GM21529 (cell line): ENCODE measurements at regions not wholly inside any gene's neighbourhood (a gene's known extent, or its start where the extent isn't known, plus 50 kb on each side); places are given as distances from the start of the nearest gene placed in this dataset.

Experiments used
- ATAC-seq: cut with Tn5 transposase; IDR thresholded peaks from one replicate; pipeline ENCODE4 v1.9.1; 2021; ENCODE audit not compliant: unreplicated experiment

GRCh38 chr20:10861090-10861489 is 187.3 kb upstream of the JAG1 start:
- ATAC-seq = no peak

GRCh38 chr20:10861619-10862018 is 187.8 kb upstream of the JAG1 start:
- ATAC-seq = no peak

DNA sequence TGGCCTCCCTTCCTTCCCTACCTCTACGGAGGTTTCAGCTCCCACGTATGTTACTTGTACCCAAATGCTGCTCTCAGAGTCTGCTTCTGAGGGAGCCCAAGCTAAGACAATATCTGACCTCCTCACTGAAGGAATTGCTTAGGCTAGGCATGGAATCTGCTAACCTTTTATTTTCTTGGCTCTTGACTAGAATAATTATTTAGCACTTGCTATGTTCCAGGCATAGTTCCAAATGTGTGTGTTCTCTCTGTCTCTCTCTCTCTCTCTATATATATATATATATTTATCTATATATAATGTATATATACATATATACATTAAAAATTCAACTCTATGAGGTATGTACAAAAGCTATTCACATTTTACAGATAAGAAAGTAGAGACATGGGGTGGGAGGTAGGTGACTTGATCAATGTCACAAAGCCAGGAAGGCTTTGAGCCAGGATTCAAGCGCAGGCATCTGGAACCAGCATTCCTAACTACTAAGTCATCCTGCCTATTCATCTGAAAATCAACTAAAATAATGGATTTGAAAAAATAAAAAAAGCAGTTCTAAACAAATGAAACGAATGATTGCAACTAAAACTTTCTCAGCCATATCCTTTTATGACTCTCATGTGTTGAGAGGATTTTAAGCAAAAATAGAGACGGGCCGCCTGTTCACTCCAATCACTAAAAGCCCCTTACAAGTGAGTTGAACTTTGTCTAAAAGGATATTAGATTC is 189.7 kb upstream of the JAG1 start:
- no peak for ATAC-seq

GRCh38 chr20:10864076-10864672 is 190.4 kb upstream of the JAG1 start:
- ATAC-seq = no peak

- ATAC-seq = no peak
Observed at GRCh38 chr20:10868299-10868698, 194.5 kb upstream of the JAG1 start.

- ATAC-seq = no peak
Observed at GRCh38 chr20:10873026-10873425, 199.2 kb upstream of the JAG1 start.

GRCh38 chr20:10875653-10876052 is 201.9 kb upstream of the JAG1 start:
- no peak for ATAC-seq

GRCh38 chr20:10876558-10876957 is 202.8 kb upstream of the JAG1 start:
- no peak for ATAC-seq

- ATAC-seq = no peak
Observed at GRCh38 chr20:10877342-10877741, 203.5 kb upstream of the JAG1 start.

GRCh38 chr20:10883166-10883565 is 209.4 kb upstream of the JAG1 start:
- ATAC-seq = no peak

DNA sequence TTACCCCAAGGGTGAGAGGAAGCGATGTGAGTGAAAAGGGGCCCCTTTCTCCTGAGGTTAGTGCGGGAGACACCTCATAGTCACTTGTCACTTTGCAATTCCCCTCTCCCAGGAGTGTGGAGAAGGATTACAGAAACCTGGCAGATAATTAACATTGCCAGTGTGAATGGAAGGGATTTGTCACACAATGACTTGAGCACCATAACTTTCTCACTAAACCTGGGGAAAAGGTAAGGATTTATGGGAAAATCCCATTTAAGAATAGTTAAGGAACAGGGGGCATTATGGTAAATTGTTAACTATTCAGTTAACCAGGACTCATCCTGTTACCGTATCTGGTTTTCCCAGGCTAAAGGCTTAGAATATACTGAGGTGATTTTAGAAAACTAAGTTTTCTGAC is 219.5 kb upstream of the JAG1 start:
- no peak for ATAC-seq

DNA sequence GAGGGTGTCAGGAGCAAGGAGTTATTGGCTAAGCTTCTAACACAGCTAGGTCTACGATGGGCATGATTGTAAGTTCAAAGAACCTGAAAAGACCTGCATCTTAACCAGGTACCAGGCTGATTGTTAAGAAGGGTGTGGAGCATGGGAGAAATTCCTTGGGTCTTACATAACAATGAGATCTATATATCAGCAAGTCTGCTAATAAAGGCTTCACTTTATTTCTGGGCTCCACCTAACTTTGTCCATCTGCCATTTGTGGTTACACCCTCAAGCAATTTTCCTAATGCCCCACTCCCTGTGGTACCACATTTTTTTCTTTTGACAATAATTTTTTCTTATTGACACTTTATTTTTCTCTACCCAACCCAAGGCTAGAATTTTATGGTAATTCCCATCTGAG is 223.5 kb upstream of the JAG1 start:
- no peak for ATAC-seq

DNA sequence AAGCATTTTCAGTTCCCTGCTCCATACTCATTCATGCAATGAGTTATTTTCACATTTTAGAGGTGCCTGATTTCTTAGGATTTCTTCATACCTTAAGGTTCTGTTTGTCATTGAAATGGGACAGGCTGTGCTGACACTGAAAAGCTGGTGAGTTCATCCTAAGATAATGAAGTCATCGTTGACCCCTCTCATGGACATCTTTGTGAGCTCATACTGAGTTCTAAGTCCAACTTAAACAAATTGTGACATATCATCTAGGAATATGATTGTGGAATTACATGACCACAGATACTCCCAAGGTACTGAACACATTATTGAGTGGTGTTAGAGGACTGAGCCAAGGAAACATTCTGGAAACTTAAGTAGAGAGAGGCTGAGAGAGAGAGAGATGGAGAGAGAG is 224.8 kb upstream of the JAG1 start:
- ATAC-seq = no peak

- ATAC-seq = no peak
Observed at GRCh38 chr20:10902174-10902573, 228.4 kb upstream of the JAG1 start.

- ATAC-seq = no peak
Observed at GRCh38 chr20:10902576-10903282, 228.9 kb upstream of the JAG1 start.

- no peak for ATAC-seq
Observed at GRCh38 chr20:10906834-10907233, 233.0 kb upstream of the JAG1 start.

DNA sequence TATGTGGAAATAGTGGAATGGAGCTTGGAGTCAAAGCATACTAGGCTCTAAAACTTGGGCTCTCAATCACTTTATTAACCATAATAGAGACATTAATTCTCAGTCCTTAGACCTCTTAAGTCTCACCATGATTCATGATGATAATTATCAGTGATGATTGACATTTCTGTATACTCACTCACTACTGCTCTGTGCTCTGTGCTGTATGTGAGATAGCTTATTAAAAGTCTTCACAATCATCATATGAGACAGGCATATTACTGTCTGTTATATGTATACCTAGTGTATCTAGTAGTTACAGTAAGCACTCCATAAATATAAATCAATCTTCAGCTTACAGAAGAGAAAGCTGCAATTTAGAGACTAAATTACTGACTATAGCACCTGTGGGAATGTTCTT is 236.0 kb upstream of the JAG1 start:
- no peak for ATAC-seq

- ATAC-seq = no peak
Observed at GRCh38 chr20:10910535-10911178, 236.9 kb upstream of the JAG1 start.

DNA sequence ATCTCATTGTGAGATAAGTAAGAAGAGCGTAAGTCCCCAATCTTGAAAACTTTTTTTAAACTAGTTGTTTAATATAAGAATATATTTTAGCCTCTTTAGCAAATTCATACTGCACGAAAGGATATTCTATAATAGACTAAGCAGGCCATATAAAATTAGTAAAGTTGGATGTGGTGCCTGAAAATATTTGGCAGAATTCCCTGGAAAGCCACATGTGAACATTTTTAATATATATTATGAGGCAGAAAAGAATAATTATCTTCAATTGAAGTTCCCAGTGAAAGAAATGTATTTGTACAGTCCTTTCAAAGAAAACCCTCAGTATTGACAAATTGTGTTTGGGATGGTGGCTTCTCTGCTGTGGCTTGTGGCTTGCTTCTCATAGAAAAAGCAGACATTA is 237.5 kb upstream of the JAG1 start:
- ATAC-seq = no peak

DNA sequence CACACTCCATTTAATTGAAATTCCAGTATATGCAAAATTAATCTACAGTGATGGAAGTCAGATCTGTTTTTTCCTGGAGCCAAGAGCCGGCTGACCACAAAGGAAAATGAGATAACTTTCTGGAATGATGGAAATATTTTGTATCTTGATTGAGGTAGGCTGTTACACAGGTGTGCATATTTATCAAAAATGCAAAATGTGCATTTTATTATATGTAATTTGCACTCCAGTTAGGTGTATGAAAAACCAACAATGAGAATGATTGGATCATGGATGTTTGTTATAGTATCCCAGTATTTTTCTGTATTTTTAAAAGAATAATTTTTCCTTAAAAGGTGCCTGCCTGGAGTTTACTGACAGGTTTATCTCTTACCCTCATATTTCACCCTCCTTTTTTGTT is 242.0 kb upstream of the JAG1 start:
- no peak for ATAC-seq

DNA sequence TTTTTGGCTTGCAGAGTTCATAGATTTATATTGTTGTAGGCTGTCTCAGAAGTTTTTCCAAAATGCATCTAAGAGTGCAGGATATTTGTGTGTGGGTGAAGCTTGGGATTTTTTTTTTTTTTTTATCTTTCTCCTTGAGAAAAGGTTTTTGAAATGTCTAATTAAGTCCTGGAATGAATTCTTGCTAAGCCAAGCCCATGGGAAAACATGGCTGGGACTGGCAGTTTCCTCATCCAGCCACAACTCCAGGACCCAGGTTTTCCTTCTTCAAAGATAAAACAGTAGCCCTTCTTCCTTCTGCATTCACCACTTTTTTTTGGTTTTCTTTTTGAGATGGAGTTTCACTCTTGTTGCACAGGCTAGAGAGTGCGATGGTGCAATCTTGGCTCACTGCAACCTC is 242.5 kb upstream of the JAG1 start:
- ATAC-seq = no peak

- ATAC-seq = no peak
Observed at GRCh38 chr20:10917826-10918225, 244.0 kb upstream of the JAG1 start.
